IMR-90 (cell line): ENCODE measurements at regions not wholly inside any gene's neighbourhood (a gene's known extent, or its start where the extent isn't known, plus 50 kb on each side); places are given as distances from the start of the nearest gene placed in this dataset.

Source experiments
- ATAC-seq: fragments of 200-7000 bp; cut with Tn5 transposase; 2 replicates; pipeline ENCODE4 v1.9.1; 2020; ENCODE audit warnings: low read depth, mild to moderate bottlenecking, moderate library complexity
- BruUV-seq: library from RNA; stranded (reverse); fragments of 400-500 nt; replicated peaks from 2 replicates; lab custom pipeline; 2021; lab: Mats Ljungman, UMichigan
- CTCF ChIA-PET: fragments of 300-600 bp; formaldehyde crosslinking; extraction: SDS; loops from one replicate; lab custom pipeline; 2021; ENCODE audit warnings: antibody characterized with exemption; lab: Yijun Ruan, JAX
- POLR2A ChIA-PET: fragments of 300-600 bp; sonication (Branson Sonifier 250); formaldehyde crosslinking; loops from one replicate; lab custom pipeline; 2022; ENCODE audit warnings: antibody characterized with exemption; ENCODE audit not compliant: unreplicated experiment; lab: Charles Lee
- DNase-seq: peaks from one replicate; pipeline ENCODE4 v3.0.0; 2013
- H2AFZ ChIP-seq: replicated peaks from 2 replicates; pipeline ENCODE3; 2013; ENCODE audit warnings: low read length, mild to moderate bottlenecking; ENCODE audit not compliant: poor library complexity
- H2AK5ac ChIP-seq: 2 replicates; pipeline ENCODE4 v1.6.1; 2013; ENCODE audit warnings: low read depth, low read length, inconsistent platforms
- H2AK9ac ChIP-seq: replicated peaks from 2 replicates; pipeline ENCODE3; 2013; ENCODE audit warnings: mild to moderate bottlenecking, low read depth, low read length, moderate library complexity; ENCODE audit not compliant: poor library complexity
- H2BK120ac ChIP-seq: 2 replicates; pipeline ENCODE4 v1.6.1; 2013; ENCODE audit warnings: low read depth, low read length, inconsistent platforms
- H2BK15ac ChIP-seq: 3 replicates; pipeline ENCODE4 v1.6.1; 2013; ENCODE audit warnings: low read depth, low read length, inconsistent platforms
- H2BK20ac ChIP-seq: 2 replicates; pipeline ENCODE4 v1.6.1; 2013; ENCODE audit warnings: low read depth, mild to moderate bottlenecking, inconsistent platforms, low read length, moderate library complexity
- H2BK5ac ChIP-seq: 2 replicates; pipeline ENCODE4 v1.6.1; 2013; ENCODE audit warnings: mild to moderate bottlenecking, low read depth, low read length, inconsistent platforms; ENCODE audit not compliant: poor library complexity, severe bottlenecking
- H3K14ac ChIP-seq: replicated peaks from 2 replicates; pipeline ENCODE4 v1.6.1; 2013; ENCODE audit warnings: low read depth, low read length, inconsistent platforms
- H3K18ac ChIP-seq: 2 replicates; pipeline ENCODE4 v1.6.1; 2013; ENCODE audit warnings: low read depth, low read length, control low read depth
- H3K23ac ChIP-seq: 2 replicates; pipeline ENCODE4 v1.6.1; 2013; ENCODE audit warnings: low read depth, low read length, inconsistent platforms
- H3K27ac ChIP-seq: 2 replicates; pipeline ENCODE4 v1.5.1; 2013; ENCODE audit warnings: mild to moderate bottlenecking, control low read depth, low read length; ENCODE audit not compliant: insufficient read depth
- H3K27me3 ChIP-seq: 2 replicates; pipeline ENCODE4 v1.6.1; 2013; ENCODE audit warnings: low read length; ENCODE audit not compliant: control insufficient read depth, insufficient read depth
- H3K36me3 ChIP-seq: 2 replicates; pipeline ENCODE4 v1.6.1; 2013; ENCODE audit warnings: low read length, mixed read lengths; ENCODE audit not compliant: control insufficient read depth, insufficient read depth
- H3K4ac ChIP-seq: 2 replicates; pipeline ENCODE4 v1.6.1; 2013; ENCODE audit warnings: low read depth, low read length, inconsistent platforms
- H3K4me1 ChIP-seq: 2 replicates; pipeline ENCODE4 v1.6.1; 2013; ENCODE audit warnings: low read length, mixed read lengths; ENCODE audit not compliant: control insufficient read depth, insufficient read depth
- H3K4me2 ChIP-seq: 2 replicates; pipeline ENCODE4 v1.6.1; 2013; ENCODE audit warnings: low read depth, mild to moderate bottlenecking, control low read depth, low read length, moderate library complexity
- H3K4me3 ChIP-seq: 2 replicates; pipeline ENCODE4 v1.5.1; 2013; ENCODE audit warnings: low read depth, mild to moderate bottlenecking, control low read depth, low read length, moderate library complexity; ENCODE audit not compliant: insufficient read depth
- H3K56ac ChIP-seq: 2 replicates; pipeline ENCODE4 v1.6.1; 2013; ENCODE audit warnings: low read length, inconsistent platforms; ENCODE audit not compliant: insufficient read depth; ENCODE audit errors: extremely low read depth
- H3K79me1 ChIP-seq, 2 experiments: 2 replicates each; pipeline ENCODE4 v1.6.1; 2013; ENCODE audit warnings: low read length in 2 of 2, inconsistent platforms in 1 of 2, low read depth in 1 of 2
- H3K9ac ChIP-seq: 2 replicates; pipeline ENCODE4 v1.6.1; 2013; ENCODE audit warnings: low read depth, low read length, control low read depth
- H3K9me1 ChIP-seq: 2 replicates; pipeline ENCODE4 v1.6.1; 2013; ENCODE audit warnings: low read length, inconsistent platforms; ENCODE audit not compliant: insufficient read depth
- H3K9me3 ChIP-seq: 2 replicates; pipeline ENCODE4 v1.6.1; 2013; ENCODE audit warnings: low read length; ENCODE audit not compliant: control insufficient read depth, insufficient read depth
- H4K20me1 ChIP-seq: 2 replicates; pipeline ENCODE4 v1.6.1; 2013; ENCODE audit warnings: low read length, inconsistent platforms; ENCODE audit not compliant: insufficient read depth
- H4K5ac ChIP-seq: 2 replicates; pipeline ENCODE4 v1.6.1; 2013; ENCODE audit warnings: mild to moderate bottlenecking, low read depth, low read length, control low read depth
- H4K8ac ChIP-seq, 2 experiments: 2 replicates each; pipeline ENCODE4 v1.6.1; 2013; ENCODE audit warnings: low read depth in 2 of 2, low read length in 2 of 2, control low read depth in 1 of 2, inconsistent platforms in 1 of 2
- H4K91ac ChIP-seq: 2 replicates; pipeline ENCODE4 v1.6.1; 2013; ENCODE audit warnings: low read depth, low read length, inconsistent platforms; ENCODE audit not compliant: insufficient read depth
- BHLHE40 ChIP-seq: fragments of 150-350 bp; IDR thresholded peaks from 2 replicates; pipeline ENCODE4 v1.6.1; 2016; ENCODE audit warnings: mild to moderate bottlenecking, low read depth, low read length
- CEBPB ChIP-seq: IDR thresholded peaks from 2 replicates; pipeline ENCODE4 v1.6.1; 2012; ENCODE audit warnings: low read depth, low read length, improper control_type of control experiment
- CHD1 ChIP-seq: IDR thresholded peaks from 2 replicates; pipeline ENCODE4 v1.6.1; 2012; ENCODE audit warnings: low read depth, low read length, improper control_type of control experiment
- FOS ChIP-seq: fragments of 150-350 bp; IDR thresholded peaks from 2 replicates; pipeline ENCODE4 v1.6.1; 2016; ENCODE audit warnings: low read depth, low read length
- MAFK ChIP-seq: IDR thresholded peaks from 2 replicates; pipeline ENCODE4 v1.6.1; 2012; ENCODE audit warnings: low read depth, low read length, improper control_type of control experiment
- MAZ ChIP-seq: IDR thresholded peaks from 2 replicates; pipeline ENCODE4 v1.6.1; 2012; ENCODE audit warnings: low read depth, mild to moderate bottlenecking, low read length, improper control_type of control experiment, moderate library complexity, borderline replicate concordance
- MXI1 ChIP-seq: IDR thresholded peaks from 2 replicates; pipeline ENCODE4 v1.6.1; 2012; ENCODE audit warnings: low read depth, mild to moderate bottlenecking, low read length, moderate library complexity, borderline replicate concordance
- NFE2L2 ChIP-seq: fragments of 150-350 bp; IDR thresholded peaks from 2 replicates; pipeline ENCODE4 v1.6.1; 2016; ENCODE audit warnings: low read depth, mild to moderate bottlenecking, low read length
- POLR2A ChIP-seq: IDR thresholded peaks from 2 replicates; pipeline ENCODE4 v1.6.1; 2012; ENCODE audit warnings: mild to moderate bottlenecking, low read depth, low read length
- RAD21 ChIP-seq: IDR thresholded peaks from 2 replicates; pipeline ENCODE4 v1.6.1; 2012; ENCODE audit warnings: low read length, improper control_type of control experiment
- RCOR1 ChIP-seq: IDR thresholded peaks from 2 replicates; pipeline ENCODE4 v1.6.1; 2012; ENCODE audit warnings: mild to moderate bottlenecking, low read length, improper control_type of control experiment; ENCODE audit not compliant: insufficient replicate concordance
- RFX5 ChIP-seq: IDR thresholded peaks from 2 replicates; pipeline ENCODE4 v1.8.0; 2012; ENCODE audit warnings: low read depth, mild to moderate bottlenecking, low read length, moderate library complexity
- SMC3 ChIP-seq: fragments of 150-350 bp; IDR thresholded peaks from 2 replicates; pipeline ENCODE4 v1.6.1; 2016; ENCODE audit warnings: low read depth, mild to moderate bottlenecking, antibody characterized with exemption, low read length, moderate library complexity
- WGBS, 2 experiments: methylation state at CpG; one replicate each; pipeline versions ENCODE4 v1.1.5 to v1.1.7; 2013; ENCODE audit warnings: missing lambda C conversion rate in 2 of 2; ENCODE audit not compliant: insufficient read length in 1 of 2; ENCODE audit errors: extremely low coverage in 2 of 2; 5-methylcytosine and 5-hydroxymethylcytosine counted together
- dilution Hi-C: fragments of 300-500 bp; cut with HindIII; formaldehyde crosslinking; loops from one replicate; pipeline ENCODE4 v1.14.3; 2018; ENCODE audit warnings: low sequenced_read_pairs; ENCODE audit not compliant: unreplicated experiment
- in situ Hi-C: fragments of 300-500 bp; cut with MboI; formaldehyde crosslinking; loops from 3 replicates; pipeline ENCODE4 v1.14.3; 2019; ENCODE audit warnings: low sequenced_read_pairs, inconsistent platforms, mixed read lengths
- intact Hi-C: fragments of 100-400 bp; cut with micrococcal nuclease; formaldehyde crosslinking; loops from 2 replicates; pipeline ENCODE4 v1.10.0; 2022
- TF ChIP-seq, protein P1 (sequence below): fragments of 150-350 bp; IDR thresholded peaks from 2 replicates; pipeline ENCODE4 v1.6.1; 2017; ENCODE audit warnings: mild to moderate bottlenecking, antibody characterized with exemption, low read length, low read depth
- TF ChIP-seq, protein P2 (sequence below): conservative IDR thresholded peaks from 2 replicates; pipeline ENCODE4 v1.5.1; 2012; ENCODE audit warnings: mild to moderate bottlenecking, low read depth, low read length, improper control_type of control experiment
- TF ChIP-seq, protein P3 (sequence below): fragments of 150-350 bp; IDR thresholded peaks from 2 replicates; pipeline ENCODE4 v1.6.1; 2016; ENCODE audit warnings: low read depth, mild to moderate bottlenecking, low read length, moderate library complexity, borderline replicate concordance

GRCh38 chr5:40277161-40277906 is 402.4 kb upstream of the PTGER4 start:
- no peak overlapping the region; the same call in 1 of the 2 replicates for H3K18ac ChIP-seq
- H3K23ac ChIP-seq, result no peak overlapping the region
- no peak overlapping the region for H3K27ac ChIP-seq
- H3K14ac ChIP-seq, result no peak overlapping the region
- no TSS peak for BruUV-seq
- dilution Hi-C loops (no loop called here), intact Hi-C loops (no loop called here), in situ Hi-C loops (no loop called here)
- peaks cover 5% of the 10 kb centered on the region; the same call in 1 of the 2 replicates for H3K4me1 ChIP-seq
- H2AK5ac ChIP-seq, result no peak overlapping the region
- H3K56ac ChIP-seq, result no peak overlapping the region
- H3K27me3 ChIP-seq, result no peaks in the 10 kb centered on the region
- H4K5ac ChIP-seq, result no peak overlapping the region
- WGBS, 2 experiments, result no CpG with 5 or more reads among the region's 4 CpGs
- no peak overlapping the region for H2AFZ ChIP-seq
- no peak overlapping the region for H2BK120ac ChIP-seq
- TF ChIP-seq, protein P1, sequence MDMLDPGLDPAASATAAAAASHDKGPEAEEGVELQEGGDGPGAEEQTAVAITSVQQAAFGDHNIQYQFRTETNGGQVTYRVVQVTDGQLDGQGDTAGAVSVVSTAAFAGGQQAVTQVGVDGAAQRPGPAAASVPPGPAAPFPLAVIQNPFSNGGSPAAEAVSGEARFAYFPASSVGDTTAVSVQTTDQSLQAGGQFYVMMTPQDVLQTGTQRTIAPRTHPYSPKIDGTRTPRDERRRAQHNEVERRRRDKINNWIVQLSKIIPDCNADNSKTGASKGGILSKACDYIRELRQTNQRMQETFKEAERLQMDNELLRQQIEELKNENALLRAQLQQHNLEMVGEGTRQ, result no peak
- TF ChIP-seq MAFK (no peak), CHD1 (no peak), RFX5 (no peak), CEBPB (no peak), NFE2L2 (no peak), SMC3 (no peak), MXI1 (no peak), RAD21 (no peak), FOS (no peak), RCOR1 (no peak), BHLHE40 (no peak), POLR2A (no peak), MAZ (no peak)
- TF ChIP-seq, protein P2, sequence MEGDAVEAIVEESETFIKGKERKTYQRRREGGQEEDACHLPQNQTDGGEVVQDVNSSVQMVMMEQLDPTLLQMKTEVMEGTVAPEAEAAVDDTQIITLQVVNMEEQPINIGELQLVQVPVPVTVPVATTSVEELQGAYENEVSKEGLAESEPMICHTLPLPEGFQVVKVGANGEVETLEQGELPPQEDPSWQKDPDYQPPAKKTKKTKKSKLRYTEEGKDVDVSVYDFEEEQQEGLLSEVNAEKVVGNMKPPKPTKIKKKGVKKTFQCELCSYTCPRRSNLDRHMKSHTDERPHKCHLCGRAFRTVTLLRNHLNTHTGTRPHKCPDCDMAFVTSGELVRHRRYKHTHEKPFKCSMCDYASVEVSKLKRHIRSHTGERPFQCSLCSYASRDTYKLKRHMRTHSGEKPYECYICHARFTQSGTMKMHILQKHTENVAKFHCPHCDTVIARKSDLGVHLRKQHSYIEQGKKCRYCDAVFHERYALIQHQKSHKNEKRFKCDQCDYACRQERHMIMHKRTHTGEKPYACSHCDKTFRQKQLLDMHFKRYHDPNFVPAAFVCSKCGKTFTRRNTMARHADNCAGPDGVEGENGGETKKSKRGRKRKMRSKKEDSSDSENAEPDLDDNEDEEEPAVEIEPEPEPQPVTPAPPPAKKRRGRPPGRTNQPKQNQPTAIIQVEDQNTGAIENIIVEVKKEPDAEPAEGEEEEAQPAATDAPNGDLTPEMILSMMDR, result no peak
- TF ChIP-seq, protein P3, sequence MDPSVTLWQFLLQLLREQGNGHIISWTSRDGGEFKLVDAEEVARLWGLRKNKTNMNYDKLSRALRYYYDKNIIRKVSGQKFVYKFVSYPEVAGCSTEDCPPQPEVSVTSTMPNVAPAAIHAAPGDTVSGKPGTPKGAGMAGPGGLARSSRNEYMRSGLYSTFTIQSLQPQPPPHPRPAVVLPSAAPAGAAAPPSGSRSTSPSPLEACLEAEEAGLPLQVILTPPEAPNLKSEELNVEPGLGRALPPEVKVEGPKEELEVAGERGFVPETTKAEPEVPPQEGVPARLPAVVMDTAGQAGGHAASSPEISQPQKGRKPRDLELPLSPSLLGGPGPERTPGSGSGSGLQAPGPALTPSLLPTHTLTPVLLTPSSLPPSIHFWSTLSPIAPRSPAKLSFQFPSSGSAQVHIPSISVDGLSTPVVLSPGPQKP, result no peak
- no peak overlapping the region for H3K4ac ChIP-seq
- H2AK9ac ChIP-seq, result no peak overlapping the region
- H3K79me1 ChIP-seq, result no peaks in the 10 kb centered on the region
- H4K20me1 ChIP-seq, result no peaks in the 10 kb centered on the region
- no peak overlapping the region for H3K4me2 ChIP-seq
- no peaks in the 10 kb centered on the region for H3K9me3 ChIP-seq
- POLR2A ChIA-PET, result no interaction called here
- H4K91ac ChIP-seq, result no peak overlapping the region
- no peak overlapping the region for H4K8ac ChIP-seq
- H2BK5ac ChIP-seq, result no peak overlapping the region
- ATAC-seq (no peak), DNase-seq (no peak)
- CTCF ChIA-PET, result no interaction called here
- no peaks in the 10 kb centered on the region for H3K36me3 ChIP-seq
- no peak overlapping the region for H3K4me3 ChIP-seq
- H3K9ac ChIP-seq, result no peak overlapping the region
- no peak overlapping the region for H2BK20ac ChIP-seq
- 0 out of 2 replicates have a peak, but pooled peaks cover 5% of the 10 kb centered on the region for H3K9me1 ChIP-seq
- H2BK15ac ChIP-seq, result no peak overlapping the region
